ENCODE measurements at regions not wholly inside any gene's neighbourhood (a gene's known extent, or its start where the extent isn't known, plus 50 kb on each side); places are given as distances from the start of the nearest gene placed in this dataset.

DNA sequence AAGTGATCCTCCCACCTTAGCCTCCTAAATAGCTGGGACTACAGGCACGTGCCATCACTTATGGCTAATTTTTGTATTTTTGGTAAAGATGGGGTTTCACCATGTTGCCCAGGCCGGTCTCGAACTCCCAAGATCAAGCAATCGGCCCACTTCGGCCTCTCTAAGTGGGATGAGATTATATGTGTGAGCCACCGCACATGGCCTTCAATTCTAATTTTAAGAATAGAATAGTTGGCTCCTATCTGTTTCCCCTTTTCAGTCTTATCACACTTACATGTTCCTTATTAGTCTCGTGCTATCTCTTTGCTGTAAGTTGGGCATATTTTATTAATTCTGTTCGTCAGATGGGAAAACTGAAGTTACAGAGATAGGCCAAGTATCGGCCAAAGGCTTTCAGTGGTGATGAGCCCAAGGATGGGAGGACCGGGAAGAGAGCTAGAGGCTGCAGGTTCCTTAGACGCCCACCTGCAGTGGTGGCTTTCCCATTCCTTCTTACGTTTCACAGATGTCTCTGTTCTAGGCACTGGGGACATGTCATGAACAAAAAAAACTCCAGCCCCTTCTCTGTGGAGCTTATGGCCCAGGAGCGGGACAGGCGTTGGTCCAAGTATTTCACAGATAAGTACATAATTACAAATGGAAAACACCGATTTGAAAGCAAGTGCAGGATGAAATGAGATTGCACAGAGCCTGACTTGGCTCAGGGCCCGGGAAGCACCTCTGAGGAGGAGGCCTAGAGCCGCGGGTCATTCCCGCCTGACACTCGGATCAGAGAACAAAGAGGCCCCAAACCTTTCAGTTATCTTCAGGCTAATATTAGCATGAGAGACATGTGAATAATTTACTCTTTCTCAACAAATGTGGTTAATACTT, 91.1 kb upstream of the KLF13 start:
- CTCF ChIA-PET = interaction anchor here (0.6 to 3.7 kb wide), 5 partner anchors 10 to 253 kb away, joined by 3 to 12 read pairs (median 4); no protein-coding TSS in a partner anchor
- FAIRE-seq = no peak
- H3K27ac ChIP-seq = peak overlapping the region; percentile 71 to 89

DNA sequence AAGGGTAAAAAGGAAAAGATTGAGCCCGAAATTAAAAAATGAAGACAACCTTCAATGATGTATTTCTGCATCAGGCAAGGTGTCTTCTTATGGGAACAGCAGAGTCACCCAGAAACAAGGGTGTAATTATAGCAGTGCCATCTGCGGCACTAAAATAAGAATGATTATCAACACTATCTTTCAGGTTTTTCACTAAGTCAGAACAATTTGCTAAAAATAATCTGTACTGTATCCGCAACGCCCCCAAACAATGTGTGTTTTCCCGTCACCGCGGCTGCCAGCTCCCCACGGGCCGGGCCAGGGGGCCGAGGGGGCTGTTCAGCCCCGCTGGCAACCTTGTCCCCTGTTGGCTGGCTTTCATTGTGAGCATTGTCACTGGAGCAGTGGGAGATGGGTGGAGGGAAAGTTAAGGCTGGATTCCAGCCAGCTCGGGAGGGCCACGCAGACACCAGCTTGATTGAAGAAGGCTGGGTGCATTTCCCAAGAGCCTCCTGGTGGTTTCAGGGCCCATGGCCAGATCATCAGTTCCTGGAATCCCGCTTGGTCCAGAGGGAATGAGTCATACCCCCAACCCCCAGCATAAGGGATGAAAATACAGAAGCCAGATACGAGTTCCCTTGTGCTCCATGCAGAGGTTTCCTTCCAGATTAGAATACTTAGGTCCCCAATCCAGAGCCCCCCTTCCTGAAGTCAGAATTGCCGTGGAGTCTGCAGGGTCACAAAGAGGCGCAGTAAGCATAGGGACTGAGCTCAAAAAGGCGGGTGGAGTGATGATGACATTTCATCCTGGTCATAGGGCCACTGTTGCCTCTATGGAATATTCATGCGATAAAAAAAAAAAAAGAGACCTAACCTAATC, 90.2 kb upstream of the KLF13 start:
- Histone ChIP-seq H3K4me1 (peaks cover 23% of the 10 kb centered on the region), H3K4me2 (peak overlapping the region; percentile 72), H3K4me3 (no peak overlapping the region), H3K9me3 (no peaks in the 10 kb centered on the region), H3K27ac (peak overlapping the region; percentile 71 to 89)
- ChIA-PET POLR2A (interaction anchor here (1.9 to 2.3 kb wide), 2 partner anchors 21 to 90 kb away, joined by 6 to 16 read pairs; partner anchors contain the start of gene KLF13), CTCF (interaction anchor here (0.7 to 3.7 kb wide), 7 partner anchors 10 to 252 kb away, joined by 3 to 12 read pairs (median 4); no protein-coding TSS in a partner anchor)
- DNase-seq (ENCODE audit: low read depth in 1 of 2, low spot score in 1 of 2) (peak; percentile 85 to 93), FAIRE-seq (peak; percentile 85), ATAC-seq (peak; percentile 94 to 95)
- TF ChIP-seq, protein P1, sequence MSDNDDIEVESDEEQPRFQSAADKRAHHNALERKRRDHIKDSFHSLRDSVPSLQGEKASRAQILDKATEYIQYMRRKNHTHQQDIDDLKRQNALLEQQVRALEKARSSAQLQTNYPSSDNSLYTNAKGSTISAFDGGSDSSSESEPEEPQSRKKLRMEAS (IDR thresholded peaks at IDR 0.05) = peak; percentile 43; the same call in 1 of the 2 replicates
- TF ChIP-seq MAFK (IDR thresholded peaks at IDR 0.05; ENCODE audit: partially characterized antibody) (no peak), EHF (CRISPR knock-in tag; IDR thresholded peaks at IDR 0.05) (no peak), FOXS1 (CRISPR knock-in tag; IDR thresholded peaks at IDR 0.05) (no peak), PHF8 (IDR thresholded peaks at IDR 0.05; ENCODE audit: borderline replicate concordance, low read depth) (no peak), CEBPB (IDR thresholded peaks at IDR 0.05) (peak; percentile 8 to 47; a peak in 2 of 4 replicates), JUNB (IDR thresholded peaks at IDR 0.05) (peak; percentile 66; the same call in 1 of the 2 replicates), RAD21 (conservative IDR thresholded peaks at IDR 0.05 in 1 of 2, IDR thresholded peaks at IDR 0.05 in 1 of 2) (peak in 1 of 2 experiments; percentile 41; a peak in 2 of 5 replicates), MYC (IDR thresholded peaks at IDR 0.05; ENCODE audit: borderline replicate concordance, low read length) (no peak), JUN (IDR thresholded peaks at IDR 0.05) (peak; percentile 19 to 83; a peak in 4 of 5 replicates), ZSCAN20 (CRISPR knock-in tag; IDR thresholded peaks at IDR 0.05) (no peak), HOXB5 (CRISPR knock-in tag; IDR thresholded peaks at IDR 0.05) (no peak), SMC3 (IDR thresholded peaks at IDR 0.05) (peak; percentile 45; the same call in 2 of the 3 replicates), NR3C1 (IDR thresholded peaks at IDR 0.05) (no peak), RNF2 (IDR thresholded peaks at IDR 0.05; ENCODE audit: borderline replicate concordance, low read depth) (no peak), KDM1A (IDR thresholded peaks at IDR 0.05; ENCODE audit: low read depth) (no peak), FOSB (CRISPR knock-in tag; IDR thresholded peaks at IDR 0.05) (no peak), EP300 (IDR thresholded peaks at IDR 0.05) (peak in 1 of 2 experiments; percentile 33; a peak in 2 of 5 replicates), FOSL2 (IDR thresholded peaks at IDR 0.05) (peak; percentile 87), FOSL2 (CRISPR knock-in tag; IDR thresholded peaks at IDR 0.05) (peak; percentile 96)
- TF ChIP-seq, protein P2, sequence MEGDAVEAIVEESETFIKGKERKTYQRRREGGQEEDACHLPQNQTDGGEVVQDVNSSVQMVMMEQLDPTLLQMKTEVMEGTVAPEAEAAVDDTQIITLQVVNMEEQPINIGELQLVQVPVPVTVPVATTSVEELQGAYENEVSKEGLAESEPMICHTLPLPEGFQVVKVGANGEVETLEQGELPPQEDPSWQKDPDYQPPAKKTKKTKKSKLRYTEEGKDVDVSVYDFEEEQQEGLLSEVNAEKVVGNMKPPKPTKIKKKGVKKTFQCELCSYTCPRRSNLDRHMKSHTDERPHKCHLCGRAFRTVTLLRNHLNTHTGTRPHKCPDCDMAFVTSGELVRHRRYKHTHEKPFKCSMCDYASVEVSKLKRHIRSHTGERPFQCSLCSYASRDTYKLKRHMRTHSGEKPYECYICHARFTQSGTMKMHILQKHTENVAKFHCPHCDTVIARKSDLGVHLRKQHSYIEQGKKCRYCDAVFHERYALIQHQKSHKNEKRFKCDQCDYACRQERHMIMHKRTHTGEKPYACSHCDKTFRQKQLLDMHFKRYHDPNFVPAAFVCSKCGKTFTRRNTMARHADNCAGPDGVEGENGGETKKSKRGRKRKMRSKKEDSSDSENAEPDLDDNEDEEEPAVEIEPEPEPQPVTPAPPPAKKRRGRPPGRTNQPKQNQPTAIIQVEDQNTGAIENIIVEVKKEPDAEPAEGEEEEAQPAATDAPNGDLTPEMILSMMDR (IDR thresholded peaks at IDR 0.05) = no peak
- TF ChIP-seq, protein P3, sequence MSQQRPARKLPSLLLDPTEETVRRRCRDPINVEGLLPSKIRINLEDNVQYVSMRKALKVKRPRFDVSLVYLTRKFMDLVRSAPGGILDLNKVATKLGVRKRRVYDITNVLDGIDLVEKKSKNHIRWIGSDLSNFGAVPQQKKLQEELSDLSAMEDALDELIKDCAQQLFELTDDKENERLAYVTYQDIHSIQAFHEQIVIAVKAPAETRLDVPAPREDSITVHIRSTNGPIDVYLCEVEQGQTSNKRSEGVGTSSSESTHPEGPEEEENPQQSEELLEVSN (IDR thresholded peaks at IDR 0.05; ENCODE audit: borderline replicate concordance, low read depth) = no peak
- TF ChIP-seq, protein P4, sequence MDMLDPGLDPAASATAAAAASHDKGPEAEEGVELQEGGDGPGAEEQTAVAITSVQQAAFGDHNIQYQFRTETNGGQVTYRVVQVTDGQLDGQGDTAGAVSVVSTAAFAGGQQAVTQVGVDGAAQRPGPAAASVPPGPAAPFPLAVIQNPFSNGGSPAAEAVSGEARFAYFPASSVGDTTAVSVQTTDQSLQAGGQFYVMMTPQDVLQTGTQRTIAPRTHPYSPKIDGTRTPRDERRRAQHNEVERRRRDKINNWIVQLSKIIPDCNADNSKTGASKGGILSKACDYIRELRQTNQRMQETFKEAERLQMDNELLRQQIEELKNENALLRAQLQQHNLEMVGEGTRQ (IDR thresholded peaks at IDR 0.05) = no peak
- TF ChIP-seq, protein P5, sequence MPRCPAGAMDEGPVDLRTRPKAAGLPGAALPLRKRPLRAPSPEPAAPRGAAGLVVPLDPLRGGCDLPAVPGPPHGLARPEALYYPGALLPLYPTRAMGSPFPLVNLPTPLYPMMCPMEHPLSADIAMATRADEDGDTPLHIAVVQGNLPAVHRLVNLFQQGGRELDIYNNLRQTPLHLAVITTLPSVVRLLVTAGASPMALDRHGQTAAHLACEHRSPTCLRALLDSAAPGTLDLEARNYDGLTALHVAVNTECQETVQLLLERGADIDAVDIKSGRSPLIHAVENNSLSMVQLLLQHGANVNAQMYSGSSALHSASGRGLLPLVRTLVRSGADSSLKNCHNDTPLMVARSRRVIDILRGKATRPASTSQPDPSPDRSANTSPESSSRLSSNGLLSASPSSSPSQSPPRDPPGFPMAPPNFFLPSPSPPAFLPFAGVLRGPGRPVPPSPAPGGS (IDR thresholded peaks at IDR 0.05) = no peak
- 40% methylated on average over 19 of the region's 19 CpGs for WGBS (ENCODE audit: missing lambda C conversion rate)

More for the DNA sequence above, 91.1 kb upstream of the KLF13 start:
- TF ChIP-seq KDM5A (IDR thresholded peaks at IDR 0.05) = no peak
- no peak for TF ChIP-seq RFX5 (IDR thresholded peaks at IDR 0.05)
- no peak for TF ChIP-seq FOXS1 (CRISPR knock-in tag; IDR thresholded peaks at IDR 0.05)
- TF ChIP-seq ZC3H11A (IDR thresholded peaks at IDR 0.05) = no peak
- TF ChIP-seq CBX8 (IDR thresholded peaks at IDR 0.05) = no peak
- no peak for TF ChIP-seq HDAC2 (IDR thresholded peaks at IDR 0.05)
- TF ChIP-seq ZSCAN20 (CRISPR knock-in tag; IDR thresholded peaks at IDR 0.05) = no peak
- DNase-seq (ENCODE audit: low read depth in 1 of 2, low spot score in 1 of 2) = peak in 1 of 2 experiments; percentile 31
- peak; percentile 48 to 52; a peak in 5 of 6 replicates for ATAC-seq
- H3K9me3 ChIP-seq = no peaks in the 10 kb centered on the region
- POLR2A ChIA-PET = interaction anchor here (1.9 to 2.3 kb wide), 2 partner anchors 21 to 91 kb away, joined by 6 to 16 read pairs; partner anchors contain the start of gene KLF13
- H3K4me1 ChIP-seq = peaks cover 23% of the 10 kb centered on the region
- WGBS (ENCODE audit: missing lambda C conversion rate) = 70% methylated on average over 20 of the region's 20 CpGs
- peak overlapping the region; percentile 72 for H3K4me2 ChIP-seq
- no peak overlapping the region for H3K4me3 ChIP-seq

All from A549 (cell line).